Sigmoid colon (tissue), 4 donors: ENCODE measurements at regions not wholly inside any gene's neighbourhood (a gene's known extent, or its start where the extent isn't known, plus 50 kb on each side); places are given as distances from the start of the nearest gene placed in this dataset.

ENCODE experiments used
- POLR2A ChIP-seq, 2 donors: fragments of 450-650 bp; IDR thresholded peaks; one replicate each; pipeline ENCODE4 v1.6.1; 2016; ENCODE audit warnings: antibody characterized with exemption in 2 of 2, mild to moderate bottlenecking in 2 of 2, moderate library complexity in 2 of 2
- POLR2AphosphoS5 ChIP-seq, 4 donors: sonication (generic); formaldehyde crosslinking; IDR thresholded peaks; one replicate each; pipeline ENCODE4 v1.6.1; 2017; ENCODE audit warnings: antibody characterized with exemption in 4 of 4
- TF ChIP-seq, protein P1 (sequence below), 4 experiments: fragments of 450-650 bp in 3 of 4; fragments of 200-600 bp in 1 of 4; IDR thresholded peaks; one replicate each; pipeline ENCODE4 v1.5.1; 2016 to 2019; ENCODE audit warnings: antibody characterized with exemption in 4 of 4, mild to moderate bottlenecking in 3 of 4, moderate library complexity in 2 of 4

GRCh38 chr7:41788556-41788955 is 85.7 kb upstream of the INHBA start:
- no peak for TF ChIP-seq POLR2A (IDR thresholded peaks at IDR 0.05)
- TF ChIP-seq, protein P1, sequence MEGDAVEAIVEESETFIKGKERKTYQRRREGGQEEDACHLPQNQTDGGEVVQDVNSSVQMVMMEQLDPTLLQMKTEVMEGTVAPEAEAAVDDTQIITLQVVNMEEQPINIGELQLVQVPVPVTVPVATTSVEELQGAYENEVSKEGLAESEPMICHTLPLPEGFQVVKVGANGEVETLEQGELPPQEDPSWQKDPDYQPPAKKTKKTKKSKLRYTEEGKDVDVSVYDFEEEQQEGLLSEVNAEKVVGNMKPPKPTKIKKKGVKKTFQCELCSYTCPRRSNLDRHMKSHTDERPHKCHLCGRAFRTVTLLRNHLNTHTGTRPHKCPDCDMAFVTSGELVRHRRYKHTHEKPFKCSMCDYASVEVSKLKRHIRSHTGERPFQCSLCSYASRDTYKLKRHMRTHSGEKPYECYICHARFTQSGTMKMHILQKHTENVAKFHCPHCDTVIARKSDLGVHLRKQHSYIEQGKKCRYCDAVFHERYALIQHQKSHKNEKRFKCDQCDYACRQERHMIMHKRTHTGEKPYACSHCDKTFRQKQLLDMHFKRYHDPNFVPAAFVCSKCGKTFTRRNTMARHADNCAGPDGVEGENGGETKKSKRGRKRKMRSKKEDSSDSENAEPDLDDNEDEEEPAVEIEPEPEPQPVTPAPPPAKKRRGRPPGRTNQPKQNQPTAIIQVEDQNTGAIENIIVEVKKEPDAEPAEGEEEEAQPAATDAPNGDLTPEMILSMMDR (IDR thresholded peaks at IDR 0.05) = no peak
- no peak for TF ChIP-seq POLR2AphosphoS5 (IDR thresholded peaks at IDR 0.05)
